Keratinocyte (primary cell): ENCODE measurements at regions not wholly inside any gene's neighbourhood (a gene's known extent, or its start where the extent isn't known, plus 50 kb on each side); places are given as distances from the start of the nearest gene placed in this dataset.

ENCODE experiments used
- EZH2 ChIP-seq: IDR thresholded peaks from one replicate; pipeline ENCODE4 v1.6.1; 2012; ENCODE audit warnings: inconsistent platforms, mild to moderate bottlenecking, low read length, moderate library complexity
- TF ChIP-seq, protein P1 (sequence below), 3 experiments: IDR thresholded peaks in 1 of 3; conservative IDR thresholded peaks in 1 of 3; optimal IDR thresholded peaks in 1 of 3; 2 replicates in 2 of 3; 3 replicates in 1 of 3; pipeline versions ENCODE3 to v1.5.1; 2011; ENCODE audit warnings: low read length in 3 of 3, mild to moderate bottlenecking in 3 of 3, moderate library complexity in 2 of 3, control low read depth in 1 of 3, inconsistent platforms in 1 of 3; ENCODE audit not compliant: insufficient read depth in 2 of 3; ENCODE audit errors: extremely low read depth in 1 of 3

DNA sequence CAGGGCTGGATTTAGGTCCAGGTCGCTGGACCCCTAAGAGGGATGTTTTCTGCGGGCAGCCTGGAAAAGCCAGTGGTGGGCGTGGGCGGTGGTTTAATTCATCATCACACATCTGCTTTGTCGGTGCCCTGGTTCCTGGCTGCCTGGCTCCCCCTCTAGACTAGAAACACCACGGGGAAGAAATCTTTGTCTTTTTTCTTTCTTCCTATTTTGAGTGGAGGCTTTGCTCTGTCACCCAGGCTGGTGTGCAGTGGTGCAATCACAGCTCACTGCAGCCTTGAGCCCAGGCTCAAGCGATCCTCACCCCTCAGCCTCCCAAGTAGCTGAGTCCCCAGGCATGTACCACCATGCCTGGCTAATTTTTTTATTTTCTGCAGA, 86.6 kb upstream of the LINC01488 start:
- TF ChIP-seq, protein P1, sequence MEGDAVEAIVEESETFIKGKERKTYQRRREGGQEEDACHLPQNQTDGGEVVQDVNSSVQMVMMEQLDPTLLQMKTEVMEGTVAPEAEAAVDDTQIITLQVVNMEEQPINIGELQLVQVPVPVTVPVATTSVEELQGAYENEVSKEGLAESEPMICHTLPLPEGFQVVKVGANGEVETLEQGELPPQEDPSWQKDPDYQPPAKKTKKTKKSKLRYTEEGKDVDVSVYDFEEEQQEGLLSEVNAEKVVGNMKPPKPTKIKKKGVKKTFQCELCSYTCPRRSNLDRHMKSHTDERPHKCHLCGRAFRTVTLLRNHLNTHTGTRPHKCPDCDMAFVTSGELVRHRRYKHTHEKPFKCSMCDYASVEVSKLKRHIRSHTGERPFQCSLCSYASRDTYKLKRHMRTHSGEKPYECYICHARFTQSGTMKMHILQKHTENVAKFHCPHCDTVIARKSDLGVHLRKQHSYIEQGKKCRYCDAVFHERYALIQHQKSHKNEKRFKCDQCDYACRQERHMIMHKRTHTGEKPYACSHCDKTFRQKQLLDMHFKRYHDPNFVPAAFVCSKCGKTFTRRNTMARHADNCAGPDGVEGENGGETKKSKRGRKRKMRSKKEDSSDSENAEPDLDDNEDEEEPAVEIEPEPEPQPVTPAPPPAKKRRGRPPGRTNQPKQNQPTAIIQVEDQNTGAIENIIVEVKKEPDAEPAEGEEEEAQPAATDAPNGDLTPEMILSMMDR (optimal IDR thresholded peaks at IDR 0.05 in 1 of 3, IDR thresholded peaks at IDR 0.05 in 1 of 3, conservative IDR thresholded peaks at IDR 0.05 in 1 of 3; ENCODE audit: extremely low read depth in 1 of 3, insufficient read depth in 2 of 3, low read length in 3 of 3) = no peak
- TF ChIP-seq EZH2 = no peak
